A673 (cell line): ENCODE measurements at regions not wholly inside any gene's neighbourhood (a gene's known extent, or its start where the extent isn't known, plus 50 kb on each side); places are given as distances from the start of the nearest gene placed in this dataset.

ENCODE experiments used
- EZH2 ChIP-seq: fragments of 200-600 bp; sonication (generic); IDR thresholded peaks from 2 replicates; pipeline ENCODE4 v1.6.1; 2017; ENCODE audit warnings: borderline replicate concordance, low read depth, mild to moderate bottlenecking, mixed read lengths, antibody characterized with exemption, low read length; ENCODE audit not compliant: poor library complexity, severe bottlenecking
- TF ChIP-seq, protein P1 (sequence below): fragments of 300-800, 200-600 bp; sonication (generic); conservative IDR thresholded peaks from 2 replicates; pipeline ENCODE4 v1.5.1; 2017; ENCODE audit warnings: low read depth, mild to moderate bottlenecking, antibody characterized with exemption, low read length, moderate library complexity, mixed read lengths

DNA sequence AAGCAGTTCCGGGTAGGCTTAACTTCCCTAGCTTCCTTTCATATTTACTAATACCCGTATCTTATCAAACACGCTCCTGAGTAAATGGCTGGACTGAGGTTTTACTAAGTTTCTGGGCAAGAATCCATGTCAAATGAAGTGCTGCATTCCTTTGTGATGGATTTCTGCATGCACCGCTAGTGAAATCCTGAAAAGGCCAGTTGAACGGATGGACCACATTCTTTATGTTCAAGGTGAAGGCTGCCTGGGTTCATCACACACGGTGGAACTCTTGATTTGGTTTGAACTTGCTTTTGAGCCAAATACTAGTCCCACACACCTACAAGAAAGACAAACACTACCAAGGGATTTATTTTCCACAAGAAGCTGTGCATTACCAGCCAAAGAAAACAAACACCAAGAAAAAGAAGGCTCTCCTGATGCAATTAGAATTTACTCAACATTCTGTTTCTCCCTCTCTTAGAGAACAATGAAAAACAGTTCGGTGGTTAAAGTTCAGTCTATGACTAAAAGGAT lies 255.0 kb upstream of the SEMA3C start:
- TF ChIP-seq, protein P1, sequence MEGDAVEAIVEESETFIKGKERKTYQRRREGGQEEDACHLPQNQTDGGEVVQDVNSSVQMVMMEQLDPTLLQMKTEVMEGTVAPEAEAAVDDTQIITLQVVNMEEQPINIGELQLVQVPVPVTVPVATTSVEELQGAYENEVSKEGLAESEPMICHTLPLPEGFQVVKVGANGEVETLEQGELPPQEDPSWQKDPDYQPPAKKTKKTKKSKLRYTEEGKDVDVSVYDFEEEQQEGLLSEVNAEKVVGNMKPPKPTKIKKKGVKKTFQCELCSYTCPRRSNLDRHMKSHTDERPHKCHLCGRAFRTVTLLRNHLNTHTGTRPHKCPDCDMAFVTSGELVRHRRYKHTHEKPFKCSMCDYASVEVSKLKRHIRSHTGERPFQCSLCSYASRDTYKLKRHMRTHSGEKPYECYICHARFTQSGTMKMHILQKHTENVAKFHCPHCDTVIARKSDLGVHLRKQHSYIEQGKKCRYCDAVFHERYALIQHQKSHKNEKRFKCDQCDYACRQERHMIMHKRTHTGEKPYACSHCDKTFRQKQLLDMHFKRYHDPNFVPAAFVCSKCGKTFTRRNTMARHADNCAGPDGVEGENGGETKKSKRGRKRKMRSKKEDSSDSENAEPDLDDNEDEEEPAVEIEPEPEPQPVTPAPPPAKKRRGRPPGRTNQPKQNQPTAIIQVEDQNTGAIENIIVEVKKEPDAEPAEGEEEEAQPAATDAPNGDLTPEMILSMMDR, result no peak
- no peak for TF ChIP-seq EZH2
